Activated T-helper 9 cell treated with anti-CD3 and anti-CD28 coated beads, Interleukin-2, amount 50 U/mL, for 16 hours (primary cell): ENCODE measurements at regions not wholly inside any gene's neighbourhood (a gene's known extent, or its start where the extent isn't known, plus 50 kb on each side); places are given as distances from the start of the nearest gene placed in this dataset.

Source experiments
- DNase-seq: peaks from one replicate; pipeline ENCODE4 v3.0.0-alpha.2; 2020; ENCODE audit warnings: low read depth

DNA sequence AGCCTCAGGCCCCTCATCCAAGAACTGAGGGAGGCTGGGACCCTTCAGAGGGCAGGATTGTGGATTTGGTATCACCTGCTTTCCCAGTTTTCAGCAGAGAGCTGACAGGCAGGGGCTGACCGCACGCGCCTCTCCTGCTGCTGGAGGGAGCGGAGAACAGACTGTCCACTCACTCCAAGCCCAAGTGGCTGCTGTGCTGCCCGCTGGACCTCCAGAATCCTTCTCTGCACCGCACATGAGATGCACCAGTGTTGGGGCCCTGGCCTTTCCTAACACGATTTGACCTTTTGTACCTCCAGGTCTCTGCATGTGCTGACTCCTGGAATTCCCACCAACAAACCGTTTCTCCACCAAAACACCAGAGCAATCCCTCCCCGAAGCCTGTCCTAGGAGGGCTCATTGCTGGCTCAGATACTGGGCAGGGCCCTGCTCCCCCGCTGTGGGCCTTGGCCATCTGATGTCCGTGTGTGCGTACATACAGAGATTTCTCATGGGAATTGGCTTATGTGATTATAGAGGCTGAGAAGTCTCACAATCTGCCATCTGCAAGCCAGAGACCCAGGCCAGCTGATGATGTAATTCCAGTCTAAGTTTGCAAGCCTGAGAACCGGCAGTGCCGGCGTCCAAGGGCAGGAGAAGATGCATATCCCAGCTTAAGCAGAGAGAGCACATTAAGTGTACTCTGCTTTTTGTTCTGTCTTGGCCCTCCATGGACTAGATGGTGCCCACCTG is 141.7 kb downstream of the GADD45G start:
- DNase-seq = no peak

DNA sequence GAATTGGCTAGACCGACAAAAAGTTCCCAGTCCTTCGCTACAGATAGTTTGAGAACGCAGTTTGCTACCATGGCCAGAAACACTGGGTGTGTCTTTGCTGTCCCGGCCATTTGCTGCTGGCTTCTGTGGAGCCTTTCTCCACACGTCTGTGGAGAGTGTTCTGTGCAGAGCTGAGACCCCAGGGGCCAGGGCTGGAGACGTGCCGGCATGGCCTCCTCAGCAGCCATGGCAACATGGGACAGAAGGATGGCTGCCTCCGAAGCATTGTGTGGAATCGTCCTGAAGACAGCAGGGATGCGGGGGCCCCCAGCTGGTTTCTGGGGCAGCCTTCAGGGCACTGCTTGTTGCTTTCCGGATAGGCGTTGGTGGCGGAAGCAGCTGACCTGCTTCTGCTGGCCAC is 142.8 kb downstream of the GADD45G start:
- no peak for DNase-seq

DNA sequence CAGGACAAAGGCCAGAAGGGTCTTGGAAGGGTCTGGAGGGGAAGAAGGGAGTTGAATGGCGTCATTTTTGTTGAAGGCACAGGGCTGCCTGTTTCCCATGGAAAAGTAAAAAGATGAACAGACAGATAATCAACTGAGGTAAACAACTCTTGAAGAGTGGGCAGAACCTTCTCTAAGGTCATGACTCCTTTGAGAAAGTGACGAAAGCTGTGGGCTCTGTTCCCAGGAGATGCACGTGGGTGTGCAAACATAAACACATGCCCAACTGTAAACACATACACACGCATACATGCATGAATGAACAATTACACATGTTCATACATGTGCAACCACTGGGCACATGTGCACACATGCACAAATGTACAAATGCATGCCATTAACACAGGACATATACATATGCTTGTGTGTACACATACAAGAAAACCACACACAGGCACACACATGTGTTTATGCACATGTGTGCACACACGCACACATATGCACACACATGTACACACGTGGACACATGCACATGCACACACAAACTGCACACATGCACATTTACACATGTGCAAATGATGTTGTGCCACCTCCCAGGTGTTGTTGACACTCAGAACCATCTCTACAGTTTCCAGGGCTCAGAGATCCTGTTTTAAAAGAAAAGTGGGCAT is 143.3 kb downstream of the GADD45G start:
- DNase-seq = no peak

DNA sequence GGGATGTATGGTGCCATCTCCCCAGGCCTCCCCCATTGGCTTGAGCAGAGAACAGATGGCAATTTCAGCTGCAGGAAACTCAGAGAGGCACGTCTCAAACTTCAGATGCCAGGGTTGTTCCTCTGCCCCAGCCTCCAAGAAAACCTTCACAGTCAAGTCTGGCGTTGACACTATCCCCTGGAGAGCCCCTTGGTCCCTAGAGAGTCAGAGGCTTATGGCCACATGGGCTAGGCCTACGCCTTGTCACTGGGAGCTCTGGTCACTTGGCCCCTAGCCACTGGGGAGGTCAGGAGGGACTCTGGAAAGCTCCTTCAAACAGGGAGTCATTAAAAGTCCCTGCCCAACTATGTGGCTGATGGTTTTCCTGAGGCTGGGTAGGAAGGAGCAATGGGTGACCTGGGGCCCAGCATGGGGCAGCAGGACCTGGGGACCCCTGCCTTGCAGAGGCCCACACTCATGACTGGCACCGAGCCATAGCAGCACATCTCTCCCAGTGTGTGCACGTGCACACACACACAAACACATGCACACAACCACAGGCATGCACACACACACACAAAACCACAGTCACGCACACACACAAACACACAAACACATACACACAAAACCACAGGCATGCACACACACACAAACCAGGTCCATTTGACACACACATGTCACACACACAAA is 144.2 kb downstream of the GADD45G start:
- DNase-seq = no peak

DNA sequence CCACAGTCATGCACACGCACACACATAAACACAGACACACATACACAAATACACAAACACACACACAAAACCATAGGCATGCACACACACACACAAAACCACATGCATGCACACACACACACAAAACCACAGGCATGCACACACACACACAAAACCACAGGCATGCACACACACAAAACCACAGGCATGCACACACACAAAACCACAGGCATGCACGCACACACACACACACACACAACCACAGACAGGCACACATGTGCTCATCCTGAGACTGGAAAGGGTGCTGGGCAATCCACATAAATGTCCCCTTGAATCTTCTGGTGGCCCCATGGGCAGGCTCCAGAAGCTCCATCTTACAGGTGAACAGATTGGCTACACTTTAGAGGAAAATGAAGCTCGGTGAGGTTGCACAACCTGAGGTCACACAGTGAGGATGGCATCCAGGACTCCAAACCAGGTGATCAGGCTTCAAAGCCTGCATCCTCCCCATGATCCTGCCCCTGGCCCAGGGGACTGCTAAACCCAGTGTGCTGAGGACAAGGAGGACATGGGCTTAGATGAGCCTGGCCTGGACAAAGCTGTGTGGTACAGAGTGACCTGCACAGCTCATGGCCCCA is 144.8 kb downstream of the GADD45G start:
- DNase-seq = no peak

DNA sequence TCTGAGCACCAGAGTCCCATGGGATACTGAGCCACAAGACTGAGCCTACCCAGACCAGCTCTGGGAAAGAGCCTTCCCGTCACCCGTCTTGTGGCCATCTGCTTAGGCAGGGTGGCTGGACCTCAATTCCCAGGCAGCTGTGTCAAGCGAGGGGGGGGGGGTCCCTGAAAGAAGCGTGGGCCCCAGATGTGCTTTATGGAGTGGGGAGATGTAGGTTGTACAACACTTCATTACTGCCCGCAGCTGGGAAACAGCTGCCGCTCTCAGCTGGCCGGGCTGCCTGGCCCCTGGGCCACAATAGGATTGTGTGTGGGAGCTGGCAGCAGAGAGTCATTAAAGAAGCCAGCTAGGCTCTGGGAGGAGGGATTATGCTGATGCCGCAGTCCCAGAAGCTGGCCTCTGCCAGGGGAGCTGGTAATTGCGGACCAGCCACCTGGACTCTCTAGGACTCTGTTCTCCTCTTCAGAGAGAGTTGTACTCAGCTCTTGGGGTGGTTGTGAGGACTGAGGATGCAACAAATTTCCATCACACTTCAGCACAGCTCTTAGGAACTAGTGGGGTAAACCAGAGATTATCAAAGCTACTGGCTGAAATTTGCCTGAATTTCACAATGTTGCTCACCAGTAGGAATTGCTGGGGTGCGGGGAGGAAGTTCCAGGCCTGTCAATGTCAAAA is 145.4 kb downstream of the GADD45G start:
- DNase-seq = no peak

DNA sequence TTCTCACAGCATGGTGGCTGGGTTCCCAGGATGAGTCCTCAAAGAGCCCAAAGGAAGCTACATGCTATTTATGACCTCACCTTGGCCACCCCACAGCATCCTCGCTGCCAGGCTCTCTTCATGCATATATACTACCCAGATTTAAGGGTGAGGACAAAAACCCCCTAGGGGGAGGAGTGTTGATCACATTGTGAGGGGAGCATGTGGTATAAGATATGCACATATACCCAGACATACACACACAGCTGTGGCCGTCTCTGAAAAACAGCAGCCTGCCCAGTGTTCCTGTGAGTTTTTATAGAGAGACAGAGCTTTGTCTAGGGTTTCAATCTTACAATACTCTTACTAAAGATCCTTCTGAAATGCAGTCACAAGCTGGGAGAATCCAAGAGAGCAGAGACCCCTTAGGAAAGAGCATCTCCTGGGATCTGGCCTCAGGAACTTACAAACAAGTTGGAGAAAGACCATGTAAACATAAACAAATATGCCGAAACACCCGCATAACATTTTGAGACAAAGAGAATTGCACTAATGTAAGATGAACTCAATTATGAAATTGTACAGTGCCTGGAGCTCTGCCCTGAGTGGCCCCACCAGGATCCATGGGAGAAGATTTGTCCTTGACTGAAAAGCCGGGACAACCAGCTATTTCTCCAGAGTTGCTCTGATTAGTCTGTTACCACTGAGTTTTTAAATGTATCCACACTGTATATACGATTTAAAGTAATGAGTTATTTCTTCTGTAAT is 146.4 kb downstream of the GADD45G start:
- DNase-seq = no peak

DNA sequence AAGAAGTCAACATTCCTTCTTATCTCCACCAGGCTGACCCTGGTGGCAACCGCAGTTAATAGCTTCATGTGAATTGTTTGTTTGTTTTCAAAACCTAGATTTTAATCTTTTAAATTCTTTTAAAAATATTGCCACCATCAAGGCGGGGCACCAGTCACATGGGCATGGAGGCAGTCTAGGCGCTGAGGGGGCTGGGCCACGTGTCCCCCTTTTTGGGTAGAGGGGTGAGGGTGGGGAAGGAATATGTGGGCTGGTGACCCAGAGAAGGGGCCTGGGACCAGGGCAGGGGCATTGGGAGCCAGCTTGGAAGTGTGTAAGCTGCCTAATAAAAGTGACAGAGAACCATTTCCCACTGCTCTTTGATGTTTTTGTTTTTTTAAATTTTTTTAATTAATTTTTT is 147.3 kb downstream of the GADD45G start:
- DNase-seq = no peak

DNA sequence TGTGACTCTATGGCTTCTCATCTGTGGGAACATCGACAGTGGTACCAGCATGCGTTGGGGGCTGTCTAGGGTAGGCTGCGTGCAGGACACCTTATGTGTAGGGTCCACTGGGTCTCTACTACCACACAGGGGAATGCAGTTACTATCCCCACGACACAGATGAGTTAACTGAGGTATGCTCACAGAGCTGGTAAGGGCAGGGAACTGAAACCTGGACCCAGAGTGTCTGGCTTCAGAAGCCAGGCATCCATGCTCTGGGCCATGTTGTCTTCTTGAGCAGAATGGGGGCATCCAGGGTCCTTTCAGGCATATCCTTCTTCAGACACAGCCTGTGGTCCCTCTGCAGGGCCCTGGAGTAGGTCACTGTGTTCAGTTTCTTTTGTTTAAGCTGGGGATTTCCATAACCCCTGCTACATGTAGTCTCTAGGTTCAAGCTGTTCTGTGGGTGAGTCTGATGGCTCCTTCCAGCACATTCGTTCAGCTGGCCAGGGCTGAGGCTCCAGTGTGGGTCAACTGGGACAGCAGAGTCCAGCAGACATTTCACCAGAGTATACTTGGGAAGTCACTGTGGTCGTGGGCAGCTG is 148.8 kb downstream of the GADD45G start:
- no peak for DNase-seq

DNA sequence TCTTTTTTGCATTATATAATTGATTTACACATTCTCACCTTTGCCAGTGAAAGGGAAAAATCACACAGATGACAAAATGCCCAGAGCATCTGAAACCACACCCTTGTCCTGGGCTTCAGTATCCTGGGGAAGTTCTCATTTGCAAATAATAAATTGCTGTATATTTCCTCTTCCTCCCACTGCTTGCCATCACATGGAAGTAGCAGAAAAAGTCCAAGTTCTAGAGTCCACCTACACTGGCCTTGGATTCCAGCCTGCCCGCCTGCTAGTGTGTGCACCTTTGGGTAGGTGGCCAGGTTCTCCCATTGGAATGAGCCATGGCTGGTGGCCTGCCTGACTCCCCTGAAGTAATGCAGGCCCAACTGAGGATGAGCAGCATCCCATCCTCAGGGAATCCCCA is 149.4 kb downstream of the GADD45G start:
- DNase-seq = no peak

DNA sequence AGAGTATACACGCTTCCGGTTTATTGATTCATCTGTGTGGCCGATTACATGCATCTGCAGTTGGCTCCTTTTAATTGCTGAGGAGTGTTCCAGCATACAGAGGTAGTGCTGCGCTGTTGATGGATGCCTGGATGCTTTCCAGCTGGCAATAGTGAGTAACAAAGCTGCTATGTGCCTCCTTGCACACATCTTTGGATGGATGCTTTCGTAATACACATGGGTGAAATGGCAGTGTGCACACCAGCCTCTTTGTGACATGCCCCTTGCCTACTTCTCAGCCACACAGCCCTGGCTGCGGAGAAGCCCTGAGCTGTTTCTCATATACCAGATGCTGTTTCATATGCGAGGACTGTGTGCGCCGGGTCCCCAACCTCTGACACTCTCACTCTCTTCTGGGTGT is 151.0 kb downstream of the GADD45G start:
- DNase-seq = no peak

DNA sequence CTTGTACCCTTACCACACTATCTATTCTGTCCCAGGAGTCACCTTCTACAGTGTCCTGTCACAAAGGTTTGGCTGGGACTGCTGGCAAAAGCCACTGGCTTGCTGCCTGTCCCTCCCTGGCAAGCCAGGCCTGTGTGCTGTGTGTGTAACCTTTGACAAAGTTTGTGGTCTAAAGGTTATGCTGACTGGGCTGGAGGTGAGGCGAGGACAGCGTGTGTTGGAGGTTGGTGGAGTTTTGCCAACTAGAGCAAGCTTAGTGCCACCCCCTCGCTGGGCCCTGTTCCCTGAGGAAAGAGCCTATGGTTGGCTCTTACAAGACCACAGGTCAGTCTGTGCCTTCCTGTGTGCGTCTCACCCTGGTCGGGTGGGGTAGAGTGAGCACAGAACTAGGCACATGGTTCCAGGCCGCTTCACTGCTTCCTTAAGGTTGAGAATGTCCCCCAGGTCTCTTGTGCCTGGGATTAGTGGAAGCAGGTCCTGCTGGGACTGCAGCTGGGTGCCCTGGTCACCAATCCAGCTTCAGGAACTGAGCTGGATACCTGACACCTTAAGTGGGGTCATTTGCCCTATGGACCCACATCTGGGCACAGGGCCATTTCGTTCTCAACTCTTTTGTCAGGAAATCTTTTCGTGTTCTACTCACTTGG is 152.2 kb downstream of the GADD45G start:
- no peak for DNase-seq

DNA sequence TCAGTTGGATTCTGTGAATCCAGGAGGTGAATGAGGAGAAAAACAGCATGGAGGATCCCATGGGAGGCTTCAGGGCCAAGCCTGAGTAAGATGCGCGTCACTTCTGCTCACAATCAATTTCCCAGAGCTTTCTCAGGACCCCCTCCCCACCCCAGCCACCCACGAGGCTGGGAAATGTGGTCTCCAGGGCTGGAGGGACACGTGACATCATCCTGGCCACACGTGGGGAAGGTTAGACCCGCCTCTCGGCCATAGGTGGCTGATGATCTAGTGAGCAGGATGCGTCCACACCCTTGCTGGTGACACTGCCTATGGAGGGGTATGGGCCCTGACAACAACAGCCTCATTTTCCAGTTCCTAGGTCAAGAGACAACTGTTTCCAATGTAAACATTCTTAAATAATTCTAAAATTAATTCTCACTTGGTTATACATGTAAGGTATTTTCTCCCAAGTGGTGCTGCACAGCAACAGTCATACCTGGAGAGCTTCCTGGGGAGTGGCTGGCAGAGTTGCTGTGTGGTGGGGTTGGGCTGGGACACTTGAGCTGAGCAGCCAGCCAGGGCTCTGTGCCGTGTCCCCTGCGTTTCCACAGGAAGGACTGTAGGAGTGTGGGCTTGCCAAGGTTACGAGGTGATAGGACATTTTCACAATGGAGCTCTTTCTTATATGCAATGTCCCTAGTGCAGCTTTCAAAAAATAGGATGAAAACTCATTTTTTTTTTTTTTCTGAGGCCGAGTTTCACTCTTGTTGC is 153.1 kb downstream of the GADD45G start:
- DNase-seq = no peak

DNA sequence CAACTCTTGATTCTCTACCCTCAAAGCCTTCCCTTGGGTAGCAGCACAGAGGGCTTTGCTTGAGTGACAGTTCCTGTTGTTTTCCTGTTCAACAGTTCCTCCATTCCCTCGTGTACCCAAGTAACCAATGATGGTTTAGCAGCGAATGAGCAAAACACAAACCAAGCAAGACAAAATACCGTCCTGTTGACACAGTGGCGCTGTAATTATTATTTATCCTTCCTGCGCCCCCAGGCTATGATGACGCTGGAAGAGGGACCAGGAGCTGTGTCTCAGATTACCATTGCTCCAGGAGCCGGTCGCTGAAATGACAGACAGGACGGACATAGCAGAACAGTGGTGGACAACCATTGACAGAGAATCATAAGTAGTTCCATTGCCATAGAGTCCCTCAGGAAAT is 154.8 kb downstream of the GADD45G start:
- DNase-seq = no peak

DNA sequence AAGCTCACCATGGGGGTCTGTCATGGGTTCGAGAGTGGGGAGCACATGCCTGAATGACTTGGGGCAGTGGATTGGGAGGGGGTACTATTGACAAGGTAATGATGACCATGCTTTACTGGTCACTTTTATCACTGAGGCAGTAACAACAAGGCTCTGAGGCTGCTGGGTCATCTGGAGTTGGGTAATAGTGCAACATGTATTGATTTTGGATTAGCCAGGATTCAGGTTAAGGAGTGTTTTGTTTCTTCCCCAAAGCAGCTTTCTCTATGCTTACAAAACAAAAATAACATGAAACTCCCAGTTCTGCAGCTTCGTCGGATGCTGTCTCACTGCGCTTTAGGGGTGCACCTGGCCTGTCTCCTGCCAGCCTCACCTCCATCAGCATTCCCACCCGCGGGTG is 155.3 kb downstream of the GADD45G start:
- no peak for DNase-seq

DNA sequence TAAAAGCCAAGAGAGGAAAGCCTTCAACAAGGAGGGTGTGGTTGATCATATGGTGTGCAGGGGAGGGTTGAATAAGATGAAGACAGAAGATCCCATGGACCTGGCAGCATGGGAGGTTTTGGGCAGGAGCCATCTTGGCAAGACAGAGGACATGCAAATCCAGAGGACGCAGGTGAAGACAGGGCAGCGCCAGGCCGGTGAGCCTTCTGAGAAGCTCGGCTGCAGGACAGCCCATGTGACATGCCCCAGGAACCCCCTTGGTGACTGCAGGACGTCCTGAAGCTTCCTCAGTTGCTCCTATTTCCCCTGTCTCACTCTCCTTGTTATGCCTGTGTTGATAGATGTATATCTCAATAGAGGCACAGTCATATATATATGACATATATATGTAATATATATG is 159.4 kb downstream of the GADD45G start:
- DNase-seq = no peak

DNA sequence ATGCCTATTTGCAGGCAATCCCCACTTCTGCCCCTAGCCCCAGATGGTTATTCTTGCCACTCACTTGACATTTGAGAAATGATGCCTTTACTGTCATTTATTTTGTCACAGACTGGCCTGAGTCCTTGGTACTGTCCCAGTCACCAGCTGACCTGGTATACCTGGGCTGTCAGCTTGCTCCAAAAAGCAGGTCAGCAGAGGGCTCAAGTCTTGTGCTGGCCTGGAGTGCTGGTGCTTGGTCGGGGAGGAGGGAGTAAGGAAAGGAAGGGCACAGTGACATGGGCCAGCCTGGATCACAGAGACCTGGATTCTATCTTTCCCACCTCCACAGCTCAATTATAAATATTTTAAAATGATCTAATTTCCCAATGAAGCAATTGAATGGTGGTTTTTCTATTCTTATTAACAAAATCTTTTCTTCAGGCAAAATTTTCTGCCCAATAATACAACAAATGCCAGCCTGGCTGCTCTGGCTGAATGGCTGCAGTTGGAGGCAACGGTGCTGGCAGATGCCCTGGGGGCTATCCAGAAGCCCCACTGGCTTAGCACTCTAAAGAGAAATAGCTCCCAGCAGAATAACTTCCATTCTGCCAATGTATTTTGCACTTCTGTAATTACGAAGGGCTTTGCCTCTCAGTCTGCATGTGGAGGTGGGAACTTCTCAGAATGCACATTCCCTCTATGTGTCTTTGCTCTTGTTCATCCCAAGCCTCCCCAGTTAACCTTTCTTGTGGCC is 160.6 kb downstream of the GADD45G start:
- DNase-seq = no peak

DNA sequence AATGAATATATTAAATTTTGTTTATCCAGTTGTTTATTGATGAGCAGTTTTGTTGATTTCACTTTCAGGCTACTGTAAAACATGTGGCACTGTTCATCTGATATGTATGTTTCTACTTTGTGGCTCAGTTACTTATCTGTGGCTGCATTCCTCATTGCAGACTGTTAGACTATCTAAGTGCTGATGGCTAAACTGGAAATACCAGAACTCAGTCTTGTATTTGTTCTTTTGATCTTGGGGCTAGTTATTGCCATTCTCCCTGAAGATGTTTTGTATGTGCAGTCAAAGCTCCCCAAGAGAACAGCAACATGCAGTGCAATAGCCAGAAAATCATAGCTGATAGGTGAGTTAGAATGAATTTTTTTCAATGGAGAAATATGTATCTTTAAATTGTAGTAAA is 162.2 kb downstream of the GADD45G start:
- DNase-seq = no peak

DNA sequence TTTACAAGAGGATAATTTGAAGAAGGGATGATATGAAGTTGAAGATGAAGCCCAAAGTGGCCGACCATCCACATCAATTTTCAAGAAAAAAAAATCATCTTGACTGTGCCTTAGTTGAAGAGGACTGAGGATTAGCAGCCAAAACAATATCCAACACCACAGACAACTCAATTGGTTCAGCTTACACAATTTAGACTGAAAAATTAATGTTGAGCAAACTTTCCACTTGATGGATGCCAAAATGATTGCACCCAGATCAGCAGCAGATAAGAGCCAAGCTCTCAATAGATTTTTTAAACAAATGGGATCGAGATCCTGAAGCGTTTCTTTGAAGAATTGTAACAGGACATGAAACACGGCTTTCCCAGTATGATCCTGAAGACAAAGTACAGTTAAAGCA is 163.2 kb downstream of the GADD45G start:
- no peak for DNase-seq
